GM19463 (cell line): ENCODE measurements at regions not wholly inside any gene's neighbourhood (a gene's known extent, or its start where the extent isn't known, plus 50 kb on each side); places are given as distances from the start of the nearest gene placed in this dataset.

Source experiments
- ATAC-seq: cut with Tn5 transposase; IDR thresholded peaks from one replicate; pipeline ENCODE4 v1.9.1; 2021; ENCODE audit warnings: mild to moderate bottlenecking, moderate library complexity; ENCODE audit not compliant: unreplicated experiment

DNA sequence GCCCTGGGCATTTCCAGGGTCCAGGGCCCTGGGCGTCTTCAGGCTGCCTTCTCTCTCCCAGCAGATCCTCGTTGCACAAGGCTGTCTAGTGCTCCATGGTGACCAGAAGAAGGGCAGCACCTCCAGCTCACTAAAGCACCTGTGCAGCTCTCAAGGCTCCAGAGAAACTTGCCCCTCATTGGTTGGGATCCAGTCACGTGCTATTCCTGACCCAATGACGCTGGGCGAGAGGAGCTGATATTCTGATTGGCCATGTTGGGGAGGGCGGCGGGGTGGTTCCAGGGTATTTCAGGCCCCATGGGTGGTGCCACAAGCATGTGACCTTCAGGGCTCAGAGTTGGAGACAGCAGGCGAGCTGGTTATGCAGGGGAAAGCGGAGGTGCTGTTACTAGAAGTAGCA lies 309.1 kb downstream of the TOX3 start:
- no peak for ATAC-seq

- no peak for ATAC-seq
Observed at GRCh38 chr16:52235186-52235585, 311.8 kb downstream of the TOX3 start.

DNA sequence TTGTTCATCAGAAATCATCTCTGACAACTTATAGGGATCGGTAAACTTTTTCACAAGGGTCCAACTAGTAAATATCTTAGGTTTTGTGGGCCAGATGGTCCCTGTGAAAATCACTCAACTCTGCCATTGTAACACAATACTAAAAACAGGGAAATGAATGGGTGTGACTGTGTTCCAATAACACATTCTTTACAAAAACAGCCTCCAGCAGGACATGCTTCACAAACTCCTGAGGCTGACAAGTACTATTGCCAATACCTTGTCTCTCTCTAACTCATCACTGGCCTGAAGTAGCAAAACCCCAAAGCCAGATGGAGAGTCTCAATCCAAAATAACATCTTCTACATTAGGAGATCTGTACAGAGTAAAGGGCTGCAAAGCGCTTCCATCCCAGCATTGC lies 312.3 kb downstream of the TOX3 start:
- ATAC-seq = no peak

DNA sequence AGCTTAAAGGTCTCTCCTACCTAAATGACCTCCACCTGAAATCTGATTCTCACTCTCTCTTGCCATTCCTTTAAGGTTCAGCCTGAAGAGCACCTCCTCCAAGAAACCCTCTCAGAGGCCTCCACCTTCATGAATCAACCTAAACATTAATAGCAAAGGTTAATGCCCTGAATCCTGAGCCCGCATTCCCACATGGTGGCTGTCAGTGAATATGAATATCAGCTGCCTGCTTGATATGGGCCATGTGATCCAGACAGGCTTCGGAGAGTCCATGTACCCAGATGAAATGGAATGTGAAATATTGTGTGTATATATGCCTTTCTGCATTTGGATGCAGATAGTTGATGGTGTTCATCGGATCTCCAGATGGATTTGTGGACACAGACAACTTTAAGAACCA lies 317.5 kb downstream of the TOX3 start:
- ATAC-seq = no peak

DNA sequence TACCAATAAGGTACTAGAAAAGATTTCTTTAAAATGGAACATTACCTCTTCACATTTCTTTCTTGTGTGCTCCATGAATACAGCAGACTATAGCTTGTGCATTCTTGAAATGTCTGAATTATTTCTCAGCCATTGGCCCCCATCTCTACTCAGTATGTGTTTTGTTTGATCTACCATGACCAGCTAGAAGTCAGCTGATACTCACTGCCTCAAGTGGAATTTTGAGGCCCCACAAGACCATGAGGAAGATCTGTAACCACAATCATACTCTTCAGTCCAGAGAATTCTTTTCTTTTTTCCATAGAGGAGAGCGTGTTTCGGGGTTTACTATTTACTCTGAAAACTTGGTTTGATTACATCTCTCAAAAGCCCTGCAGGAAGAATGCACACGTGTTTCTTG lies 319.1 kb downstream of the TOX3 start:
- no peak for ATAC-seq

GRCh38 chr16:52212841-52213240 lies 334.1 kb downstream of the TOX3 start:
- ATAC-seq = no peak

DNA sequence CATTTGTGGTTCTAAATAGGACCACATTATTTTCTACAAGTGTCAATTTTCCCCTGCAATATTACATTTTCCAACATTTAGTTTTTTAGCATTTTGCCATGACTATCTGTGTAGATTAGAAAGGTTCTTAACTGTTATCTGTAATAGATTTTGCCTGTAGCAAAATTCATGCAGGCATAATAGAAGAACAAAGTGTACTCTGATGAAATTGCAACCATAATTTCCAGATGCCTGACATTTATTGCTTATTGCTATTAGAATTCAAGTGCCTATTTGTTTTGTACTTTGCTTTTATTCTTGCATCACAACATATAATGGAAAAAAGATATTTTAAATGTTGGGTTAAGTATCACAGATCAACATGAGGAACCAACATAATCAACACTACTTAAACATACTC lies 337.7 kb downstream of the TOX3 start:
- ATAC-seq = no peak

- no peak for ATAC-seq
Observed at GRCh38 chr16:52203096-52203495, 343.8 kb downstream of the TOX3 start.

GRCh38 chr16:52193441-52193840 lies 353.5 kb downstream of the TOX3 start:
- ATAC-seq = no peak

- ATAC-seq = peak; percentile 66
Observed at GRCh38 chr16:52191531-52192134, 355.3 kb downstream of the TOX3 start.

GRCh38 chr16:52184336-52184735 lies 362.6 kb downstream of the TOX3 start:
- no peak for ATAC-seq

DNA sequence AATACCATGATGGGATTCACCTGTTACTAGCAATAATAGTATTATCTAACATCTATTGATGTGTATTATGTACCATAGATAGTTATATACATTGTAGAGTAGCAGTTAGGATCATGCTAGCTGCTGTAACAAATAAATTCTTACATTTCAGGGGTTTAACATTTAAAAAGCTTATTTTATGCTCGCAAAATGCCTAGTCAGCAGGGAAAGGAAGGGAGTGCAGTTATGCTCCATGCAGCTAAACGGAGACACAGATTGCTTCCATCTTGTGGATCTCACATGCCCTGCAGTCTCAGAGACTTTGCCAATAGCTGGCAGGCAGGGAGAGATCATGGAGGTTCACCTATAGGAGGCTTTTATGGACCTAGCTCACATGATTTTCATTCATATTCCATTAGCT lies 364.1 kb downstream of the TOX3 start:
- ATAC-seq = no peak

- no peak for ATAC-seq
Observed at GRCh38 chr16:52174168-52174567, 372.8 kb downstream of the TOX3 start.

DNA sequence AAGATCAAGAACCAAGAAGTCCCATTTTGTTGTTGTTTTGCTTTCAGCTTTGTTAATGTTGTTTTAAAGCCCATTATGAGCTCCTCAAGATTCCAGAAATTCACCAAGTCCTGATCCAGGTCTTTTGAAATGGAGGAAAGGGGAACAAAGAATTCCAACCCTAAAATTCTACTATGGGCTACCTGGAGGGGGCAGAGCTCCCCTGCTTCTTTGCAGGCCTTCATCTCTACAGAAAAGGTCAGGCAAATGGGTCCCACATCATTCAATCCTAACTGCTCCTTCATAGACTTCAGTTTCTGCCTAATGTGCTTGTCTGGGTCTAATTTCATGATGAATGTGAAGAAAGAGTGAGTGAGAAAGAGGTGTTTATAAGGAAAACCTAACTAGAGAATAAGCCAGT lies 375.5 kb downstream of the TOX3 start:
- no peak for ATAC-seq

DNA sequence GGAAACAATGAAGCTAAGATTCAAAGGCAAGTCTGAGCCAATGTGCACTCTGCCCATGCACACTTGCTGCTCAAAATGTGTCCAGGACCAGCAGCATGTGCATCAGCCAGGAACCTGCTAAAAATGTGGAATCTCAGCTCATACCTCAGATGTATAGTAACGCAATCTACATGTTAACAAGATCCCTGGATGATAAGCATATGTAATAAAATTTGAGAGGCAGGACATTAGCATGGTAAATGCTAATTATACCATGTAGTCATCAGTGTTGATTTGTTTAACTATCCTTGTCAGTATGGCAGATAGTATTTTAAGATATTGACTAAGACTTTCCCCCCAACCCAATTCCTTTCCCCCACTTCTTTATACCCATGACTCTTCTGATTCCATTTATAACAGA lies 379.6 kb downstream of the TOX3 start:
- ATAC-seq = no peak

DNA sequence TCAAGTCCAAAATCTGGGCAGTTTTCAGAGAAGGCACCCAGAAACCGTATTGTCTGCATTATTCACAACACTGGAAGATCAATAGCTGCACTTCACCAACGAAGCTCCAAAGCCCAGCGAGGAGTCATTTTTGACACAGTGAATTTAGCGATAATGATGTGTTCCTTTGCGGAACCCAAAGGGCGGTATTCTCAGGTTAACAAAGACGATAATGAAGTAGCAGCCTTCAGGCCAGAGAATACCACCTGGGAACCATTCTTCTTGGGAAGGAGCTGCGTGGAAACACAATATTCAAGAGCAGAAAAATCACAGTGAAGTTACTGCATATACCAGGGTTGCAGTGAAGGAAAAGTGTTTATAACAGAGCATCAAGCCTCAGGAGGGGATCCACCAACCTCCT lies 381.0 kb downstream of the TOX3 start:
- ATAC-seq = no peak

GRCh38 chr16:52149003-52149402 lies 397.9 kb downstream of the TOX3 start:
- no peak for ATAC-seq

- no peak for ATAC-seq
Observed at GRCh38 chr16:52141871-52142270, 405.1 kb downstream of the TOX3 start.

DNA sequence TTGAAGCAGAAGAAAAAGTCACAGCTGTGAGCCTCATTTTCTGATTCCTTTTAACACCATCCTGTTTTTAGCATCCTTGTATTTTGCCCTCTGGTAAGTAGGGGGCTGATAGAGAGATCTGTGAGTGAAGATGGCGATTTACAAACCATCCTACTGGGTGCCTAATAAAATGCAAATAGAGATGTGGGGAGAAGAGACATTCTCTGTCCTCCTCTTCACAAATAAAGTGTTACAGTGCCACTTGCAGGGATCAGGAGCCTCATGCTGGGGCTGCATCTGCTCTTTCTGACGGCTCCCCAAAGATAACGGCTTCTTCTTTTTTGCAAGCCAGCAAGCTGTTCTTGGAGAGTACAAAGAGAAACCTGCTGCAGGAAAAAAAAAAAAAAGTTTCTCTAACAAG lies 418.6 kb downstream of the TOX3 start:
- no peak for ATAC-seq

GRCh38 chr16:52123842-52124241 lies 423.1 kb downstream of the TOX3 start:
- no peak for ATAC-seq

DNA sequence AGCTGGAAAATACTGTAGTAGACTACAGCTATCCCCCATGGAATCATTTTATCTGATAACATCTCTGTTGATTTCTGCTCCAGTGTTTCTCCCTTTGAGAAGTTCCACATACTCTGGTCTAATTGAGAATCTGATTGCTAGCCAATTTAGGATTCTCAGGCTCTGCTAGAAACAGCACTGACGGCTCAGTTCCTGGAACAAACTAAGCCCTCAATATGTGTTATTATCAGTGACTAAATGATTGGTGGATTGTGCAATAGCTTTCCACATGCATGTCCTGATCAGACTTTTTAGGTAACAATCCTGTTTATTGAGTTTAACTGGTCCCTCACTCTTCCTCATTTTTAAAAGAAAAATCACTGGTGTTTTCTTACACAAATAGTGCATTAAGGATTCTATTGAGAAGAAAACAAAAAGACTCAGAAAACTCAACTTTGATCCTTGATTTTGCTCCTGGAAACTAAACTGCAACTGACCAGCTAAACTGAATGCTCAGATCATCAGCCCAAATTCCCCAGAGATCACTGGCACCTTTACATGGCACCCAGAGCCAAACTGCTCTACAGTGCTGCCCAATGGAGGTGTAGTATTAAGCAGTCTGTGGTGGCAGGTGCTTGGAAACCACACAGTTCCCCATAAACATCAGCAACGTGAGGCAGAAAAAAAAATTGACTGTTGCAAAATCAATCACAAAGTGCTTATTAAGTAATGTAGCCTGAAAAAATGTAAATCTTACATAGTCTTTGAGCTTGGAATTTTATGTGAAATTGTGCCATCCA lies 423.7 kb downstream of the TOX3 start:
- no peak for ATAC-seq

GRCh38 chr16:52117171-52117570 lies 429.8 kb downstream of the TOX3 start:
- no peak for ATAC-seq

DNA sequence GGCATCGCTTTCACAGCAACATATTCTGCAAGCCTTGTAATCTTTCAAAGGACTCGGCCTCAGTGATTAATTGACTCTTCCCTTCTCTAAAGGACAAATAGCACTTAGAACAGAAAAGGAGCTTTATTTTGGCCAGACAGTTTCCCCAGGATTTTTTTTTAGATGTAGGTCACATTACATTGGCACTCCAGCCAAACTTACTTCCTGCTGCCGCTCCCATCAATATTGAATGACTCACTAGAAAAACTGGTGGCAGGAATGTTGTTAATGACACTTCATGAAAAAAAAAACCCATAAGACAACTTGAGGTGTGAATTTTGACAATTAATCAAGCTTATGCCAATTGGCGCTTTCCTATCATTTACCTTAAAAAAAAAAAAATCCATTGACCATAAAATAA lies 432.6 kb downstream of the TOX3 start:
- ATAC-seq = no peak
